Hematopoietic multipotent progenitor cell (in vitro differentiated cells): ENCODE measurements at regions not wholly inside any gene's neighbourhood (a gene's known extent, or its start where the extent isn't known, plus 50 kb on each side); places are given as distances from the start of the nearest gene placed in this dataset. TPM values are rescaled to one million over a fixed set of nuclear protein-coding genes. Genes with fewer than 3 reads are reported as not detected.
A peak's percentile ranks its signal among the peaks of the same experiment; 100 is the strongest.

Experiments
- DNase-seq, 3 donors: peaks; one replicate each; pipeline ENCODE4 v3.0.0-alpha.2; 2011 to 2015; ENCODE audit warnings: low read depth in 2 of 3, low spot score in 2 of 3
- small RNA-seq: library from RNA; depleted of rRNA; stranded (forward); fragments of <200 nt; gene quantifications from one replicate; pipeline ENCODE3, GENCODE V24; 2012

DNA sequence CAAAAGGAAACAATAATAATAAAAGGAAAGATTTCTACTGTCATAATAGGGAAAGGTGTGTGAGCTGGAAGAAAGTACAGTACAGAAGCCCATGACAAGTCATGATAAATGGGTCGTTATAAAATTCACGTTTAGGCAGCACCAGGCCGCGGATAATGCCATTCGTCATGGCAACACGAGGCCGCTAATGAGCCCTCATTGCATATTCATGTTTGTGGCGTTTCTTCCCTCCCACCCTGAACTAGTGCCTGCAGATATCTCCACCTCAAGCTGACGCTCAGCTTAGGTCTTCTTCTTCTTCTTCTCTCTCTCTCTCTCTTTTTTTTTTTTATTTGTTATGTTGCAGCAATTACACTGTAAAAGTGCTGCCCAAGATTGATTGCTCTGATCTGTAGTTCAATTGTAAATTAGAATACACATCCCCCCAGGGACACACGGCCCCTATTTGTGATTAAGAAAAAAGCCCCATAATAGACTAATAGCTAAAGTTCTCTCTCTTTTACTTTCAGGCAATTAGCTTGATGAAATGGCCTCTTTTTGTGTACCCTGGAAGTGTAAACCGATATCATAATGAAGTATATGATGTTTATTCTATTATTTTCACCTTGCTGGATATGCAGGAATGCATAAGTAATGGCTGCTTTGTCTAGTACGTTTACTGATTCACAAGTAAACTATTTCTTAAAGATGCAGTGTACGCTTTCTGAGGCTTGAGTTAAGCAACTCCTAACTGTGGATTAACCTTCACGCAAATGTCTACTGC, 61.9 kb upstream of the NR2F2 start:
- no peak for DNase-seq

DNA sequence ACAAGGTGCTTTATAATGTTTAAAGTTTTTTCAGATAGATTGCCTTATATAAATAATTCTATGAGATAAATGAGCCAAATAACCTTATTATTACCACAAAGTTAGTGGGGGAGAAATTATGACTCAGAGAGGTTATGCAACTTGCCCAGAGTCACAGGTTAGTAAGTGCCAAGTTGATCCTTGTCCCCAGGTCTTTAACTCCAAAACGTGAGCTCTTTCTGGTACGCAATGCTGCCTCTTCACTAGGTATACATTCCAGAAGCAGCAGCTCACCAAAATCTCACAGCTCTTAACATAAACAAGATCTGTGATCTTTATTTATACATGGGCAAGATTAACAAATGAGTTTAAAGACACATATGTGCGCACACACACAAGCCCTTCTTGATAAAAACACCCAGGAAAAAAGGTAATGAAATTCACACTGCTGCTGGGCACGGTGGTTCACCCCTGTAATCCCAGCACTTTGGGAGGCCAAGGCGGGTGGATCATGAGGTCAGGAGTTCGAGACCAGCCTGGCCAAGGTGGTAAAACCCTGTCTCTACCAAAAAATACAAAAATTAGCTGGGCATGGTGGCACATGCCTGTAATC, 59.8 kb upstream of the NR2F2 start:
- no peak for DNase-seq

DNA sequence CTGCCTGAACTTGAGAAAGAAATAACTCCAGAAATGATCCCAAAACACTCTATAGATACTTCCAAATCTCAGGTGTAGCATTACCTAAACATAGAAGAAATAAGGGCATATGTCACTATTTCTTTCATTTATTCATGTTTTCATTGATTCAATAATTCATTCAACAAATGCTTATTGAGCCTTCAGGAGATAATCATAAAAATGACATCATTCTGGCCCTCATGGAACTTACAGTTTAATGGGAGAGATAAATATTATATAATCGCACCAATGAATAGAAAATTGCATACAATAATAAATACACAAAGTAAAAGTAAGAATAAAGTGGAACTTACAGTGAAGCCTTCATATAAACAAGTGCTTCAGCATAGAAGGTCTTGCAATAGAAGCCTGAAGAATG, 58.1 kb upstream of the NR2F2 start:
- DNase-seq = no peak

DNA sequence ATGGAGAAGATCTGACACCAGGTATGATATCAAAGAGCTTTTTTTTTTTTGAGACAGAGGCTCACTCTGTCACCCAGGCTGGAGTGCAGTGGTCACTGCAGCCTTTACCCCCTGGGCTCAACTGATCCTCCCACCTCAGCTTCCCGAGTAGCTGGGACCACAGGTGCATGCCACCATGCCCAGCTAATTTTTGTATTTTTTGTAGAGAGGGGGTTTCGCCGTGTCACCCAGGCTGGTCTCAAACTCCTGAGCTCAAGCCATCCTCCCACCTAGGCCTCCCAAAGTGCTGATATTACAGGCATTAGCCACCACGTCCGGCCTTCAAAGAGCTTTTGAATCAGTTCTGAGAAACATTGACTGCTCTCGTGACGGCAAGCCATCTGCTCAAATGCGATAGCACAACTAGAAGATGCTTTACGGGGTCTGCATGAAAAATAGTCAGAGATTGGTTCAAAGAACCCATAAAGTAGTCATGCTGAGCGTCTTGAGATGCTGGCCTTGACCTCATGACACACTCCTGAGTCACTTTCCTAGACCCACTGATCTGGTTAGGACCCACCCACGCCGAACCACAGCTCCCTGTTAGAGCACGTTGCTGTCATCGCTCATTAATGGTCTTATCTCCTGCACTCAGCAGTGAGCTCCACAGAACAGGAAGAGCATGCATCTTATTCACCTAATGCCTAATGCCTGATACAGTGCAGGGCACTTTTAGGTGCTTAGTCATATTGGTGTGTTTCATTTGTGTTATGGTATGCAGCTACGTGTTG, 57.0 kb upstream of the NR2F2 start:
- DNase-seq = no peak

DNA sequence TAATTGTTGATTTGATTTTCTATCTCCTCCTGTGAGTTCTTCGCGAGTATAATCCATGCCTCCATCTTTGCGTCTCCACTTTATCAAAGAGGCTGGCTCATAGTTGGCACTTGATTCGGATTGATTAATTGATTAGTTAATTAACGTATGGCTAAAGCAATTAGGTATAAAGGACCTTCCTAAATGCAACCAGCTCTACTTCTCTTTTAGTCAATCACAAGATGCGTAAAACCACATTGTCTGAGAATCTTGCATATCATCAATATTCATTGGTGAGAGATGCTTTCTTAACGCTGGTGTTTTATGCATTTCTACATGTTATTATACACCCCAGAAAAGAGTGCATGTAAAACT, 56.4 kb upstream of the NR2F2 start:
- no peak for DNase-seq

DNA sequence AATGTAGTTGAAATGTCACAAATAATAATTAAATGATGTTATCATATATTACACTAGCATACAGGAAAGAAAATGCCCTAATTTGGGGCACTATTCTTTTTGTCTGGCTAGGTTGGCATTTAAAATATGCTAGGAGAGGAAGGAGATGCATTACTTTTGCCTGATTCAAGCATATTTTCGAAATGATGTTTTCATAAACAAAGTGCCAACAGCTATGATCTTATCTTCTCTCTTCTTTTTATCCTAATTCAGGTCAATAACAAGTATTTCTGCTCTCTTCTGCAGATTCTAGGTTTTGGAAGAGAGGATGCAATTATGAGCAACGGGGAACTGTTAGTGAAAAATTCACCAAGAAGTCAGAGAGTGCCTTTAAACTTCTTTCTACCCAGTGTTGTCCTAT, 55.8 kb upstream of the NR2F2 start:
- no peak for DNase-seq

DNA sequence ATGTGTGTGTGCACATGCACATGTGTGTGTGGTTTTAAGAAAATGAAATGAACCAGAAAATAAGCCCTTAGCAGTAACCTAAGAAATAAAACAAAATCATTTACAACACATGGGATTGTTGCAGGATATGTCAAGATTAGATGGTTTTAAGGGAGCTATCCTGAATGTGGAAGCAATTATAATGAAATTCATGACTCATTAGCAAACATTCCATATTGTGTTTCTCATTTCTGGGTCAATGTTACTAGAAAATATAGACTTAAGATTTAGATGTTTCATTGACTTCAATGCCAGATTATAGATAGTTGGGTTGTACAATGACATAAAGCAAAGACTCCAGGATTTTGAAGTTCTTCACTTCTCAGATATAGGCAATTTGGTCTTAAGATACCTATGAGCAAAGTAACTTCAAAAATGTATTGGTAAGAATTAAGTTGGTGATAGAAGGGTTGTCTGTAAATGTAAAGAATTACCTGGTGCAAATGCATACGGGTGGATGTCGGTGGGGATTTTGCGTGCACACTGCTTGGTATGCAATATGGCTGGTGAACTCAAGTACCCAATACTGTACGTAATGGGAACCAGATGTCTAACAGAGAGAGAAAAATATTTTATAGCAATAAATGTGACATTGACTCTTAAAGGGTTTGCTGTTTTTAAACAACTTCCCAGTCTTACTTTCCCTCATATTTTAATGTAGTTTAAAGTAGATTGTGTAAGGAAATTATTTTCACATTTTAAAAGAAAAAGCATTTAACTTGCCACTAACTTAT, 53.9 kb upstream of the NR2F2 start:
- DNase-seq = no peak

Small RNAs in the stretch of these regions (small RNA-seq; reads per million reads assigned to genes)
- gene AC012409.4 (not detected), gene RNU2-3P (6.4 reads per million, percentile 89 among the genes with 10 or more reads in this experiment)
